Stimulated activated CD4-positive, alpha-beta T cell treated with anti-CD3 and anti-CD28 coated beads, TNF-alpha, amount 100 ng/mL, for 4 hours (primary cell): ENCODE measurements at regions not wholly inside any gene's neighbourhood (a gene's known extent, or its start where the extent isn't known, plus 50 kb on each side); places are given as distances from the start of the nearest gene placed in this dataset.
"Not testable (repeated sequence)": the region's sequence is repeated elsewhere in the genome, so short reads cannot be mapped to it uniquely, and the experiment has no call there.

Experiments
- DNase-seq, 3 experiments: peaks; one replicate each; pipeline ENCODE4 v3.0.0-alpha.2; 2020; ENCODE audit warnings: low read depth in 3 of 3

GRCh38 chr6:28623242-28623641 is 97.6 kb downstream of the GPX5 start:
- not testable (repeated sequence) for DNase-seq

GRCh38 chr6:28626386-28626785 is 100.7 kb downstream of the GPX5 start:
- DNase-seq: not testable (repeated sequence)

- DNase-seq: no peak
Measured at GRCh38 chr6:28632326-28632851, 106.7 kb downstream of the GPX5 start.

GRCh38 chr6:28633445-28634215 is 107.9 kb downstream of the GPX5 start:
- DNase-seq: no peak

GRCh38 chr6:28634411-28634760 is 108.7 kb downstream of the GPX5 start:
- DNase-seq: no peak

- no peak for DNase-seq
Measured at GRCh38 chr6:28634761-28635546, 109.3 kb downstream of the GPX5 start.

GRCh38 chr6:28635547-28636158 is 110.0 kb downstream of the GPX5 start:
- DNase-seq: no peak

- no peak for DNase-seq
Measured at GRCh38 chr6:28638787-28639430, 113.2 kb downstream of the GPX5 start.

- DNase-seq: not testable (repeated sequence)
Measured at GRCh38 chr6:28639445-28640290, 114.0 kb downstream of the GPX5 start.

- DNase-seq: no peak
Measured at GRCh38 chr6:28643017-28643740, 117.5 kb downstream of the GPX5 start.

- no peak for DNase-seq
Measured at GRCh38 chr6:28646650-28647049, 121.0 kb downstream of the GPX5 start.

- DNase-seq: peak in 1 of 3 experiments; percentile 20
Measured at GRCh38 chr6:28648035-28648877, 122.6 kb downstream of the GPX5 start.

GRCh38 chr6:28648878-28649375 is 123.2 kb downstream of the GPX5 start:
- no peak for DNase-seq

GRCh38 chr6:28651161-28651560 is 125.5 kb downstream of the GPX5 start:
- DNase-seq: no peak

- DNase-seq: no peak
Measured at GRCh38 chr6:28653876-28654275, 128.2 kb downstream of the GPX5 start.

GRCh38 chr6:28655164-28655563 is 129.5 kb downstream of the GPX5 start:
- DNase-seq: no peak

- no peak for DNase-seq
Measured at GRCh38 chr6:28656715-28657114, 131.0 kb downstream of the GPX5 start.

GRCh38 chr6:28657381-28657768 is 131.7 kb downstream of the GPX5 start:
- DNase-seq: no peak

- peak; percentile 8 to 44 (median 8) for DNase-seq
Measured at GRCh38 chr6:28657769-28658465, 132.2 kb downstream of the GPX5 start.
